GM21390 (cell line): ENCODE measurements at regions not wholly inside any gene's neighbourhood (a gene's known extent, or its start where the extent isn't known, plus 50 kb on each side); places are given as distances from the start of the nearest gene placed in this dataset.

Experiments used
- ATAC-seq: cut with Tn5 transposase; IDR thresholded peaks from one replicate; pipeline ENCODE4 v1.9.1; 2021; ENCODE audit not compliant: unreplicated experiment

DNA sequence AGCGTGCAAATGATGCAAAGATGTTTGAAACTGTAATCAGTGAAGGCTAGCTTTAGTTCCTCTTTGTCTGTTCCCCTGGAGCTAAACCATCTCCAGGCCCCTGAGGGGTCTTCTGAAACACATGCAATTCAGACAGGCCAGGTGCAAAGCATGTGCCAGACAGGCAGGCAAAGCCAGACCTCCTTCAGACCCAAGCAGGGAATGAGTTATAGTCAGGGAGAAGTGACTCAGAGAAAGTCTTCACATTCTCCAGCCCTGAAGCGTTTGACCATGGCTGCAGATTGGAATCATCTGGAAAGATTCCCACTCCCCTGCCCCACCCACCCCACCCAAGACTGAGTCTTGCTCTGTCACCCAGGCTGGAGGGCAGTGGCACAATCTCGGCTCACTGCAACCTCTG, 187.0 kb upstream of the ISX start:
- no peak for ATAC-seq

DNA sequence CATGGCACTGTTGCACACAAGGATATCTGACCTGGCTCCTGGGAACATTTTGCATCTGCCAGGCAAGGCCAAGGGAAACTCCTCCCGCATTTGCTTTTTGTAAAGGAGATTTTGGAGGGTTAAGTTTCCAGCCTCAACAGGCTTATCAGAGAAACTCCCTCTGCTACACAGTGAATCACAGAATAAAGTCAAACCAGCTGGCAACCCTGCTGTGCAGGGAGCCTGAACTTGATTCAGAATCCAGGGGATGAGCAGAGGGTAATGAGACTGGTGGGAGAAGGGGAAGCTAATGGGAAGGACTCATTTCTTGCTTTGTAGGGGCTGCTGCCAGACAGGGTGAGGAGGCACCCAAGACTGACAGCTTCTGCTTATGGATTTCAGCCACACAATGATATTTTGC, 185.3 kb upstream of the ISX start:
- no peak for ATAC-seq

DNA sequence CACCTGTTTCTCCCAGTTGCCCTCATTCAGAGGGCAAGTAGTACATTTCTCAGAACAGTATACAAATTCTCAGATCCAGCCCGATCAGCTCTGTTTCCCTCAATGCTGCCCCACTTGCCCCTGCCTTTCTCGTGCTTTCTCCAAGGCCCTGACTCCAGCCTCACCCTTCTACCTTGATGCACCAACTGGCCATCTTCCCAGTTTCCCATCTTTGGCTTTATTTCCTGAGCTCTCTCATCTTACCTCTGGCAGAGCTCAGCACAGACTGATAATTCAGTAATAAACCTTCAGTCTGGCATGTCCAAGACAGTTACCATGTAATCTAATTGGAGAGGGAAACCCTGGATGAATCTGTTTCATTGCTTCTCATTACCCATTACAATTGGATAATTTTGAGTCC, 184.5 kb upstream of the ISX start:
- ATAC-seq: no peak

DNA sequence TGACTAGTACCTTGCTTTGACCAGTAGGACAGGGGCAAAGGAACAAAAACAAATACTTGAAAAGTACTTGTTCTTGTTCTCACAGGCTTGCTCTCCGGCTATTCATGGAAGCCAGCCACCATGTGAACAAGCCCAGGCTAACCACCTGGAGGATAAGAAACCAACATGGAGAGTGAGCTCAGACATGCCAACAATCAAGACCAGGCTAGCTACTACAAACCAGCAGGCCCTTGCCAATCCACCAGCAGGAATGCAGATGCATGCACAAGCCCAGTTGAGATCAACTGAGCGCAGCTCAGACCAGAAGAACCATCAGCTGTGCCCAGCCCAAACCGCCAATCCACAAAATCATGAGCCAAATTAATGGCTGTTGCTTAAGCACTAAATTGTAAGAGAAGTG, 180.1 kb upstream of the ISX start:
- ATAC-seq: no peak

DNA sequence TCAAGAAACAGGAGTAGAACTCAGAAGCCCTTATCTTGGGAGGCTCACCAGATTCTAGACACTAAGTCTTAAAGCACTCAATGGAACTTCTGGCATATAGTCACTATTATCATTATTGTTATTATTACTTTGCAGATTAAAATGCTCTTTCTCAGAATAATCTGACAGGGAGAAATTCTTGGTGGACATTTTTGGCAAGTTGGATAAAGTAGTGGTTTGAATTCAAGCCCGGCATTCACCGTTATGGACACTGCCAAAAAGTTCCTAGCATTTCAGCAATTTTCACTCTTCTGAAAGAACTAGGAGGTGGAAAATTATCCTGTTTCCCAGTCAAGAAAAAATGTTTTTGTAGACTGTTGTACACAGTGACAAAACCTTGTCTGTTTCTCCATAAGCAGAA, 179.6 kb upstream of the ISX start:
- no peak for ATAC-seq

DNA sequence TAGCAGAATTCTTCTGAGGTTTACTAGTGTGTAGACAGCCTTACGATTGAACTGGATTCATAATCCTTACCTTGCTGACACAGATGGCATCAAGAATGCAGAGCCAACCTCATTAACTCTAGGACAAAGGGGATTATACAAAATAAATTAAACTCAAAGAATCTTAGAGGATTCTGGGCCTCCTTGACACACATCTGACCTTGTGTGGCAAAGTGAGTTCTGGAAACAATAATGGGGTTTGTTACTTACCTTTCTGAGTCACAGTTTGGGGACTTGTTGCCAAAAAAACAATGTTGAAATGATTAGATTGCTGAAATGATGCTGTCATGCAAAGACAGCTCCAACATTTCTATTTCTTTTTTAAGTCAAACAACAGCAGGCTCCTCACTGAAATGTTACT, 179.1 kb upstream of the ISX start:
- no peak for ATAC-seq

DNA sequence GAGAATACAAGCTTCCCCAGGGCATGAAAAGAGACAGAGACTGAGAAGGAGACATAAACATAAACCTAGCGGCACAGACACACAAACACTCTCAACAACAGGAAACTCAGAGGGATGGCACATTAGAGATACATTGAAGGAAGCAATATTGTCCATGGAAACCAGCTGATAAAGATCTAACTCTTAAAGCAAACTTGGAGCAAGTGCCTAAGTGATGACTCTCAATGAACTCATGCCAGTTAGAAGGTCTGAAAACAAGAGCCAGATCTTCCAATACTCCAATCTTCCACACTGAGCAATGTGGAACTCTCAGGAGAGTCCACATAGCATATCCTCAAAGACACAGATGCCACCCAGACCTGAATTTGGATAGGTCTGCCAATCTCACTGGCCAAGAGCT, 168.8 kb upstream of the ISX start:
- ATAC-seq: no peak

DNA sequence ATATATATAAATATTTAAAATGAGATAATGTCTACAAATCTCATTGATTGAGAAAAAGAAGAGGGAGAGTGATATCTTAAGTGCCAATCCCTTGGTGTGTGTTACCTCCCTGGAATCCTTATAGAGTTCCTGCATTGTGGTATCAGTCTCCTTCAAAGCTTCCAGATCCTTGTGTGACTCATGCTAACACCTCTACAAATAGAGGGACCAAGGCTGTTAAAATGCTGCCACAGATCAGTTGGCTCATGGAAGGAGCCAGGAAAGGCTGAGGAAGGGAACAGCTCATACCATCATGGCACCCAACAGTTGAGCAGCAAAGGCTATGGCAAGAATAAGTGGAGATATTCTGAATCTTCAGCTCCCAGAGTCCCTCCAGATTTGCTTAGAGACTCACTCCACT, 163.6 kb upstream of the ISX start:
- ATAC-seq: no peak

DNA sequence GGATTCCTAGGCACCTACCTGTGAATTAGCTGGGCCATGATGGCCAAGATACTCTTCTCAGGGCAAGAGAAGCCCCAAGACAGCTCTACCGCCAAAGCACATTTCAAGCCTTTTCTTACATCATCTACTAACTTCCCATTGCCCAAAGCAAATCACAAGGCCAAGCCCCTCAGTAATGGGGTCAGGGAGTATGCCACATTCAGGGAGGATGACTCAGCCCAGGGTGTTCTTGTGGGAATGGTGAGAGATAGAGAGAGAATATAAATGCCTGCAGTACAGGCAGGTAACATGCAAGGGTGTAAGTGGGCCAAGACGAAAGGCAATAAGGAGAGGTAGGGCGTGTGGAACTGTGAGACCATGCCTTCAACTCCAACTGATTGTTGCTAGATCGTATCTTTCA, 162.5 kb upstream of the ISX start:
- ATAC-seq: no peak

DNA sequence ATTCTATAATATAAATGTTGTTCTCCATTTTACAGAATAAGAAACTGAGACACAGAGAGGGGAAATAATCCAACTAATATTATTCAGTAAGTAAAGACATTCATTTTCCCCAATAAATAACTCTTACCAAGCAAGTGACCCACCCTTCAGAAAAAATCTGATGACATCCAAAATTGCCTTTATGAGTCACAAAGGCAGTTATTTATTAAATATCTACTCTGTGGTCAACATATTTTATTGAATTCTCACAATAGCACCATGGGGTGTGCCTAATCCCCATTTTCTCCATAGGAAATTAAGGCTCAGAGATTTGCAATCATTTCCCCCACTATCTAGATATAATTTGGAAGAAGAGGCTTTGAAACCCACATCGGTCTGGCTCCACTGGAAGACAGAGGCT, 161.5 kb upstream of the ISX start:
- no peak for ATAC-seq

DNA sequence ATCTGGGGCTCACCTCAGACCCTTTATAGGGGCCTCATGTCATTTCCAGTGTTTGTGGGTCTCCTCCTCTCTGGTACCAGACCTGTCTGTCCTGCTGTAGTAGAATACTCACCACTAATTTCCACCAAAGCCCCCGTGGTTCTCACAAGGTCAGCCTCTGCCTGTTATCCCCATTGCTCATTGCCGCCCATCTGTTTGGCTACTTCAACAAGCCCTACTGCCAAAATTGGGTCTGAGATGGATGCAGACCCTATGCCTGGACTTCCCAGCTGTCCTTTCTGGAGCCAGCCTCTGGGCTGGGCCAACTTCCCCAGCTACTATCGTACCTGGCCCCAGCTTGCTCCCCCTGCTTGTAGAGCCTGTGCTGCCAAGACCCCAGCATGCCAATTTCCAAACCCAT, 152.1 kb upstream of the ISX start:
- ATAC-seq: no peak

DNA sequence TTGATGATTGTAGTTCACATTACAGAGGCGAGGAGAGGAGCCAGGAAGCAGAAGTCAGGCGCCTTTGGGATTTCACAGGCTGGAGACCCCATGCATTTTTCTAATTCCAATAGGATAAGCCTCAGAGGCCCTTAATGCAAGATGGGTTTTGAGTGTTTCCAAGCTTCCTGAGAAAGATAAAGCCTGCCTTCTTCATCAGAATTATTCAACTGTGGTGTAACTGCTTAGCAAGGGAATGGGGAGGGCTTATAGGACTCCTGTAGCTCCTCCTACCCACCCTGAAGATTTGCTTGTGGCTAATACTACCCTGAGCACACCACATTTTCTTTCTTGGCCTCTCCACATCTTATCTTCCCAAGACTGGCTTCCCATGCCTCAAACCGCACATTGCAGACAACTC, 151.1 kb upstream of the ISX start:
- no peak for ATAC-seq

DNA sequence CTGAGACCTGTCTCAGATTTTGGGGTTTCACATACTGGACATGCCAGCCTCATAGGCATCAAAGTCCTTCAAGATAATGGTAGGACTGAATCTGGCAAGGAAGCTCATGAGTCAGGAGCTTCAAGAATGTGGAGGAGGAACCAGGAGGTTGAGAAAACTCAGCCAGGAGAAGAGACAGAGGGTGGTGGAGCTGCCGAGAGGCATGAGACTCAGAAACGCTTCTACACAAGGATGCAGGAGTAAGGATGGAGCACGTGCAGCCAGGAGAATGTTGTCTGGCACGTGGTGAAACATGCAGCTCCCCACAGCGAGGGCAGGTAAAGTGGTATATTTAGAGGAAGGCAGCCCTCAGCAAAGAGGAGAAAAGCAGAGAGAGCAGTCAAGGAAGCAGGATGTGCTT, 148.7 kb upstream of the ISX start:
- ATAC-seq: no peak

DNA sequence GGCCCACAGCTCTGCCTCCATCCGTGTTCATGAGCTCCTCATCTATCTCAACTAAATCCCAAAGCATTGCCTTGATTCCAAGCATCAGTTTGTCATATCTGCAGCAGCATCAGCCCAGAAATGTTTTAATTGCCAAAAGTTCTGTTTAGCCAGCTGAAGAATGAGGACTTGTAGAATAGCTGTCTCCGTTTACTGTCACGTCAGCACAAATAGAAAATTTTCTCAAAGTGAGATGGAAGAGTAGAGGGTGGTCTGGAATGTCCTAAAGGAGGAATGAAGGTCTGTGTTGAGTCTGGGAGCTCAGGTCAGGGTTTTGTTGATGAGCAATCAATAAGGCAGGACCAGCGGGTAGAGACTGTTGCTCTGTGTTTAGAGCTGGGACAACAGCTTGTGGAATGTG, 134.9 kb upstream of the ISX start:
- ATAC-seq: no peak

DNA sequence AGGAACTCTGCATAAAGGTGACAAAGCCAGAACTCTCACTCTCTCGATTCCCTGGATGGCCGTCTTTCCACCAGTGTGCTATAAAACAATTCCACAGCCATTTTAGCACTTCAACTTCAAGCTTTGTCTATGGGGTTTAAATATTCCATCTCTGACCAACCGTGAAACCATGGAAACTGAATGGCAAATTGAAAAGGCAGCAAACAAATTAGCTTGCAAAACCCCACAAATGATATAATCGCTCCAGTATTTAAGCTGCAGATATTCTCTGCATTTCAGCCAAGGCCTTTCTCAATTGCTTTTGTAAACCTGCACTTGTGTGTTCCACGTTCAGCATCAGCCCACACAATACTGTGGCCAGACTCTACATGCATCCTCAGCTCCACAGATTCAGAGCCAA, 131.7 kb upstream of the ISX start:
- ATAC-seq: no peak

DNA sequence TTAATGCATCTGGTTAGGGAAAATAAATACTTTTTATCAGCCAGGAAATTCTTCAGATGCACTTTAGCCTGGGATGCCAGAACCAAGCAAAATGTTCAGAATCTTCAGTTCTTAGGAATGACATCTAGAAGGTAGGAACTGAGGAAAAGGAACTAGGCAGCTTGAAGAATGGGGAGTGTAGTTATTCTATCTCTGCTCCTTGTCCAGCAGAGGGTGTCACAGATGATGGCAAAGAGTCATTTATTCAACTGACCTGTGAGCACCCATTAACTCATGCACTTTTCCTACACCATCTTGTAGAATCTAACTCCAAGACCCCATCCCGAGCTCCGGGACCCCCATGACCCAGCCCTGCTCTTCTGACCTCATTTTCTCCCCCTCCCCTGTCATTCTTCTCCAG, 122.1 kb upstream of the ISX start:
- ATAC-seq: no peak

DNA sequence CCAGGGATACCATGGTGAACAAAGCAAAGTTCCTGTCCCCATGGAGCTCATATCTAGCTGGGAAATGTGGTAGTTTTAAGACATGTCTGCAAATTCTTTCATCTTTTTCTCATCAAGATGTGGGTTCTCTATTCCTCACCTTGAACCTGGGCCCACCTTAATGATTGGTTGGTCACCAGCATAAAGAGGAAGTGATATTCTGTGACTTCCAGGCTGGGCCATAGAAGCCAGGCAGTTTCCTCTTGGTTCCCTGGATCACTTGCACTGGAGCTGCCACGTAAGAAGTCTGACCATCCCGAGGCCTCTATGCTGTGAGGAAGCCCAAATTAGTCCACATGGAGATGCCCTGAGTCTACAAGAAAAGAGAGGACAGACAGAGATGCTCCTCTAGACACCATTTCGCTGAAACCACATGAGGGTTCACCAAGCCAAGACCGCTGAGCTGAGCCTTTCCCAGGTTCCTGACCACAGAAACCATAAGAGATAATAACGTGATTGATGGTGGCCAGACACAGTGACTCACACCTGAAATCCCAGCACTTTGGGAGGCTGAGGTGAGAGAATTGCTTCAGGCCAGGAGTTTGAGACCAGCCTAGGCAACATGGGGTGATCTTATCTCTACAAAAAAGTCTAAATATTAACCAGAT, 119.5 kb upstream of the ISX start:
- no peak for ATAC-seq

DNA sequence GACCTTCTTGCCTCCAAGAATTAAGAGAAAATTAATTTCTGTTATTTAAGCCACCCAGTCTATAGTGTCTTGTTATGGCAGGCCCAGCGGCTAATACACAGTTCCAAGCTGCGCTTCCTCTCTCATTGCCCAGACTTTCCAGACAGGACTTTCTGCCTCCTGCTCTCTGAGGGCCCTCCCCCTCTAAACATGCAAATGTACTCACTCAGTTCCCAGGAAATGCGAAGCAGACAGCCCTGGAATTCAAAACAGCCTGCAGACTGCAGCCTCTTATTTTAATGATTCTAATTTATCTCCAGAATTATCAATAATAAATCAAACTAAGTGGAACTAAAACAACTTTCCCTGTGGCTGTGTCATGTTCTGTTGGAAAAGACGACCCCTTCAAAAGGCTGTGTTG, 115.5 kb upstream of the ISX start:
- ATAC-seq: no peak

DNA sequence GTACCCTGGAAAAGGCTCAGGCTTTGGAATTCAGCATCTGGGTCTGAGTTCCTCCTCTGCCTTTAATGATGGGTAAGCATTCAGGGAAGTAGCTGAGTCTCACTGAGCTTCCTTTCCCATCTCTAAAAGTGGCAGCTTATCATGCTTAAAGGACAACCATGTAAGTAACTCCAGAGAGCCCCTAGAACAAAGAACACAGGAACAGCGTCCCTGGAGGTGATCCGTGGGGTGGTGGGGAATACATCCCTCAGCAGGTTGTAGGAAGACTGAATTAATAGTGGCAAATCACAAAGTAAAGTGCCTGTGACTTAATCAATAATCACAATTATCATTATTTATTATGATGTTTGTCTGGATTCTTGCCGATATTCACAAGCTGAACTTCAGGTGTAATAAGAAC, 114.7 kb upstream of the ISX start:
- no peak for ATAC-seq

DNA sequence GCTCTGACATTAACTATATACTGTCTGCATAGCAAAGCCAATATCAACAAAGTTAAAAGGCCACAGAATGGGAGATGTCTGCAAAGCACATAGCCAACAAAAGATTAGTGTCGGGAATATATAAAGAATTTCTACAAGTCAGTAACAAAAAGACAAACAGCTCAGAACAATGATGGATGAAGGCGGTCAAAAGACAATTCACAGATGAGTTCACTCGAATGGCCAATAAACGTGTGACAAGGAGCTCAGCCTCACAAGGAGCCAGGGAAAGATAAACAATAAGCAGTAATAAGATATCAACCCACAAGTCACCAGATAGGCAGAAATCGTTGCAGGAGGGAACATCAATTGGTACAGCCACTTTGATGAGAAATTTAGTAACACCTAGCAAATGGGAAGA, 106.0 kb upstream of the ISX start:
- no peak for ATAC-seq

DNA sequence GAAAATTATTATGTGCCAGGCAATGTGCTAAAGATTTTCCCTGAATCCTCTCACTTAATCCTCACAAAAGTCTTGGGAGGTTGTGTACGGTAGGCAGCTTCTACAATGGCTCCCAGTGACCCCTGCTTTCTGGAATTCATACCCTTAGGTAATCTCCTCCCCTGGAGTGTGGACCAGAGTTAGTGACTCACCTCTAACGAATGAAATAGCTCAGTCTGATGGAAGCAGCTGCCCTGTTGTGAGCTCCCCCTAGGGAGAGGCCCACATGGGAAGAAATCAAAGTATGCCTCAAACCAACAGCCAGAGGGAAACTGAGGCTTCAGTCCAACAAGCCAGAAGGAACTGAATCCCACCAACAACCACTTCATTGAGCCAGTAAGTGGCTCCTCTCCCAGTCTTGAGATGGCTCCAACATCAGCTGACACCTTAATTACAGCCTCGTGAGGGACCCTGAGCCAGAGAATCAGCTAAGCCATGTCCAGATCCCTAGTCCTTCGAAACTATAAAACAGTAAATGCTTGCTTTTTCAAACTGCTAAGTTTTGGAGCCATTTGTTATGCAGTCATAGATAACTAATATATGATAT, 98.9 kb upstream of the ISX start:
- no peak for ATAC-seq

DNA sequence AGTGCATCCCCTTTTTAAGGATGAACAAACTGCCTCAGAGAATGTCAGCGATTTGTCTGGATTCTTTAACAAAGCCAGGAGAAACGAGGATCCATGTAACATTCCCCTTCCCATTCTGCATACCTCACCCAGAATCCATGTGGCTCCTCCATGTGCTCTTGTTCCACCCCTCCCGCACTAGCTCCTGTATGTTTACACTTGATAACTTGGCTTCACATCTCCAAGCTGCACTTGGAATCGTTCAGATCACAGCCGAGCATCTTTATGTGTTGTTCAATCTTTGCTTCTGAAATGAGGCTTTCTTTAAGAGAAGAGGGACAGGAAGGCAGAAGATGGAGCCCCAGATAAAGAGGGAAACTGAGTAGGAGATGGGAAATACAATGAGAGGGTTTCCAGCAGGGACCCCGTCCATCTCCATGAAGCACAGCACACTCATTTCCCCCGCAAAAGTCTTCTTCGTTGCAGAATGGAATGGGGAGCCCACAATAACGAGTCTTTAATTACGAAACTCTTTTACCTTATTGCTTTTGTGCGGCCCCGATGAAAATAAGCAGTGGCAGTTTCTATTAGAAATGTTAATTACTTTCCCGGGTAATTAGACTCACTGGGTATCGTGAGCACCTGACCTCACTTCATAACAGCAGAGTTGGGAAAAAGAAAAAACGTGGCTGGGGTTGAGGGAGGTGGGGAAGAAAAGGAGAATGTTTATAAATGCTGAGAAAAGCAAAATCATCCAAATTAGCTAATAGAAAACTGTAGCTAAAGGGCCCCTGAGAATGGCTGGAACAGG, 96.8 kb upstream of the ISX start:
- no peak for ATAC-seq

DNA sequence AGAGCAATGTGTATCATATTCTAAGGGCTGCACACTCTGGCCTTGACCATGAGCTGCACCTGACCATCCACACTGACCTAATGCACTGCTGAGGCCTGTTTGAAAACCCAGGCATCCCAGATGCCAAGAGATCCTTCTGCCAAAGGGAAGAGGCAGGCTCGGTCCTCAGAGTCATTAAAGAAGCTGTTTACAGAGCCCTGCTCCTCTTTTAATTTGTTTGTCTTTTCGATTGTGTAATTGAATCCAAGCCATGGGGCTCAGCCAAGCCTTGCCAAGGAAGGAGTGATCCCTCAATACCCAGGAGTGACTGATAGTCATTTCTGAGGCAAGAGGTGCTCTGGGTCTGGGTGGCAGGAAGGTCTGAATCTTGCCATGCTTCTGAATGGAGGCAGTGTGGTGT, 94.5 kb upstream of the ISX start:
- no peak for ATAC-seq
